A549 (cell line): ENCODE measurements at regions not wholly inside any gene's neighbourhood (a gene's known extent, or its start where the extent isn't known, plus 50 kb on each side); places are given as distances from the start of the nearest gene placed in this dataset.

Source experiments
- SREBF2 ChIP-seq: fragments of 450-650 bp; IDR thresholded peaks from 2 replicates; pipeline ENCODE4 v1.6.1; 2014; ENCODE audit warnings: mild to moderate bottlenecking, moderate library complexity
- TF ChIP-seq, protein P1 (sequence below): fragments of >200 bp; sonication (Bioruptor Twin); formaldehyde crosslinking; IDR thresholded peaks from 3 replicates; pipeline ENCODE4 v1.5.1; 2016

DNA sequence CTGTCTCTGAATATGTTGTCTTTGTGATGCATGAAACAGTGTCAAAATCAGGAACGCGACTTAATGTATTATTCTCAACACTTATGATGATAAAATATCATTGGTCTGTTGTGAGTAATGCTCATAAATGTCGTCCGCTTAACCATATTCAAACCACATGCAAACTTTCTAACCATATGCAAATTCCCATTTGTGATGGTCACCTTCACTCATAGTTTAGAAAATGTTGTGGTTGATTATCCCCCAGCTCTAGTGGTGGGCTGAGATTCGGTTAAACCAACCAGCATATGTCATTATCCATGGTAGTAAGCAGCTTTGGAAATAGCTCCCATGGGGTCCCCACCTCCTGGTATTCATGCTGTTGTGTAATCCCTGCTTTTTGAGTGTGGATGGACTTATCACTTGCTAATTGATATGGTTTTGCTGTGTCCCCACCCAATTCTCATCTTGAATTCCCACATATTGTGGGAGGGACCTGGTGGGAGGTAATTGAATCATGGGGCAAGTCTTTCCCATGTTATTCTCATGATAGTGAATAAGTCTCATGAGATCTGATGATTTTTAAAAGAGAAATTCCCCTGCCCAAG is 360.0 kb upstream of the TSHZ2 start:
- no peak for TF ChIP-seq SREBF2
- TF ChIP-seq, protein P1, sequence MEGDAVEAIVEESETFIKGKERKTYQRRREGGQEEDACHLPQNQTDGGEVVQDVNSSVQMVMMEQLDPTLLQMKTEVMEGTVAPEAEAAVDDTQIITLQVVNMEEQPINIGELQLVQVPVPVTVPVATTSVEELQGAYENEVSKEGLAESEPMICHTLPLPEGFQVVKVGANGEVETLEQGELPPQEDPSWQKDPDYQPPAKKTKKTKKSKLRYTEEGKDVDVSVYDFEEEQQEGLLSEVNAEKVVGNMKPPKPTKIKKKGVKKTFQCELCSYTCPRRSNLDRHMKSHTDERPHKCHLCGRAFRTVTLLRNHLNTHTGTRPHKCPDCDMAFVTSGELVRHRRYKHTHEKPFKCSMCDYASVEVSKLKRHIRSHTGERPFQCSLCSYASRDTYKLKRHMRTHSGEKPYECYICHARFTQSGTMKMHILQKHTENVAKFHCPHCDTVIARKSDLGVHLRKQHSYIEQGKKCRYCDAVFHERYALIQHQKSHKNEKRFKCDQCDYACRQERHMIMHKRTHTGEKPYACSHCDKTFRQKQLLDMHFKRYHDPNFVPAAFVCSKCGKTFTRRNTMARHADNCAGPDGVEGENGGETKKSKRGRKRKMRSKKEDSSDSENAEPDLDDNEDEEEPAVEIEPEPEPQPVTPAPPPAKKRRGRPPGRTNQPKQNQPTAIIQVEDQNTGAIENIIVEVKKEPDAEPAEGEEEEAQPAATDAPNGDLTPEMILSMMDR = no peak
